GM12878 (cell line): ENCODE measurements at regions not wholly inside any gene's neighbourhood (a gene's known extent, or its start where the extent isn't known, plus 50 kb on each side); places are given as distances from the start of the nearest gene placed in this dataset.

Source experiments
- ATAC-seq: fragments of 200-7000 bp; cut with Tn5 transposase; 3 replicates; pipeline ENCODE4 v1.9.1; 2020; ENCODE audit warnings: mild to moderate bottlenecking, moderate library complexity
- BruUV-seq: library from RNA; stranded (reverse); fragments of 400-500 nt; replicated peaks from 2 replicates; lab custom pipeline; 2021; lab: Mats Ljungman, UMichigan
- CTCF ChIA-PET: fragments of 300-600 bp; sonication (Branson Sonifier 250); formaldehyde crosslinking; extraction: SDS; loops from one replicate; lab custom pipeline; 2021; ENCODE audit warnings: inconsistent platforms; lab: Yijun Ruan, JAX
- POLR2A ChIA-PET: fragments of 350-600 bp; formaldehyde crosslinking; extraction: SDS; loops from one replicate; lab custom pipeline; 2021; ENCODE audit warnings: inconsistent platforms; lab: Charles Lee
- RAD21 ChIA-PET: fragments of 300-600 bp; sonication (Branson Sonifier 250); formaldehyde crosslinking; loops from one replicate; lab custom pipeline; 2023; ENCODE audit warnings: antibody characterized with exemption; ENCODE audit not compliant: unreplicated experiment; lab: Charles Lee
- SMC1A ChIA-PET: fragments of 300-600 bp; sonication (Branson Sonifier 250); formaldehyde crosslinking; loops from one replicate; lab custom pipeline; 2023; ENCODE audit not compliant: unreplicated experiment, uncharacterized antibody; lab: Charles Lee
- DNase-seq: peaks from one replicate; pipeline ENCODE4 v3.0.0-alpha.2; 2011; ENCODE audit warnings: low read depth, low spot score
- FAIRE-seq: peaks from 3 replicates; lab custom pipeline; 2011; peaks lifted over from hg19 to GRCh38; lab: Jason Lieb, UNC
- H2AFZ ChIP-seq: 2 replicates; pipeline ENCODE4 v1.6.0; 2011; ENCODE audit warnings: low read depth, low read length, control low read depth; ENCODE audit not compliant: control insufficient read depth
- H3K27ac ChIP-seq: 2 replicates; pipeline ENCODE4 v1.5.1; 2011; ENCODE audit warnings: control low read depth; ENCODE audit not compliant: control insufficient read depth, insufficient read depth
- H3K27me3 ChIP-seq, 2 experiments: replicated peaks in 1 of 2; 2 replicates each; pipeline versions ENCODE4 v1.6.0 to v1.6.1; 2011; ENCODE audit warnings: low read length in 1 of 2; ENCODE audit not compliant: control insufficient read depth in 2 of 2, insufficient read depth in 2 of 2
- H3K36me3 ChIP-seq, 2 experiments: 2 replicates each; pipeline ENCODE4 v1.5.1; 2011; ENCODE audit warnings: low read length in 1 of 2; ENCODE audit not compliant: control insufficient read depth in 2 of 2, insufficient read depth in 2 of 2
- H3K4me1 ChIP-seq: 2 replicates; pipeline ENCODE4 v1.6.1; 2011; ENCODE audit warnings: mild to moderate bottlenecking, low read length, moderate library complexity, mixed read lengths; ENCODE audit not compliant: control insufficient read depth, insufficient read depth
- H3K4me2 ChIP-seq: 2 replicates; pipeline ENCODE4 v1.6.0; 2011; ENCODE audit warnings: control low read depth; ENCODE audit not compliant: control insufficient read depth, insufficient read depth
- H3K4me3 ChIP-seq: fragments of 200-600 bp; sonication (generic); 2 replicates; pipeline ENCODE4 v1.5.1; 2016
- H3K79me2 ChIP-seq: 2 replicates; pipeline ENCODE4 v1.6.0; 2011; ENCODE audit warnings: low read length; ENCODE audit not compliant: control insufficient read depth, insufficient read depth
- H3K9ac ChIP-seq: 2 replicates; pipeline ENCODE4 v1.8.0; 2011; ENCODE audit warnings: low read length, control low read depth, mixed read lengths; ENCODE audit not compliant: control insufficient read depth, insufficient read depth
- H3K9me3 ChIP-seq: replicated peaks from 3 replicates; pipeline ENCODE4 v1.5.1; 2011; ENCODE audit warnings: mild to moderate bottlenecking, low read length; ENCODE audit not compliant: control insufficient read depth, insufficient read depth
- H4K20me1 ChIP-seq: 2 replicates; pipeline ENCODE4 v1.6.0; 2011; ENCODE audit not compliant: control insufficient read depth, insufficient read depth
- CBX3 ChIP-seq: fragments of 200-600 bp; sonication (generic); IDR thresholded peaks from 2 replicates; pipeline ENCODE4 v1.6.1; 2016; ENCODE audit warnings: low read depth, borderline replicate concordance
- CEBPB ChIP-seq, 2 experiments: fragments of 150-350 bp in 1 of 2; IDR thresholded peaks; 2 replicates each; pipeline ENCODE4 v1.6.1; 2012 to 2014; ENCODE audit warnings: low read depth in 2 of 2, low read length in 2 of 2, borderline replicate concordance in 1 of 2, inconsistent platforms in 1 of 2
- CHD1 ChIP-seq: IDR thresholded peaks from 2 replicates; pipeline ENCODE4 v1.6.1; 2012; ENCODE audit warnings: low read depth, low read length, improper control_type of control experiment
- EP300 ChIP-seq, 2 experiments: fragments of 150-350 bp in 1 of 2; IDR thresholded peaks; 2 replicates each; pipeline ENCODE4 v1.6.1; 2011 to 2012; ENCODE audit warnings: low read depth in 2 of 2, low read length in 2 of 2, borderline replicate concordance in 1 of 2, improper control_type of control experiment in 1 of 2, inconsistent platforms in 1 of 2; ENCODE audit not compliant: control insufficient read depth in 1 of 2
- GATAD2B ChIP-seq: fragments of 450-650 bp; conservative IDR thresholded peaks from 2 replicates; pipeline ENCODE4 v1.6.1; 2017; ENCODE audit warnings: low read depth, mild to moderate bottlenecking, moderate library complexity
- NBN ChIP-seq: fragments of 450-650 bp; IDR thresholded peaks from 2 replicates; pipeline ENCODE4 v1.6.1; 2016
- NFXL1 ChIP-seq: fragments of 450-650 bp; IDR thresholded peaks from 2 replicates; pipeline ENCODE4 v1.6.1; 2017; ENCODE audit warnings: antibody characterized with exemption, mild to moderate bottlenecking, borderline replicate concordance
- NR2F1 ChIP-seq: fragments of 450-650 bp; conservative IDR thresholded peaks from 2 replicates; pipeline ENCODE4 v1.6.1; 2017; ENCODE audit warnings: mild to moderate bottlenecking
- NRF1 ChIP-seq: conservative IDR thresholded peaks from 2 replicates; pipeline ENCODE4 v1.6.1; 2011; ENCODE audit warnings: mild to moderate bottlenecking, low read depth, low read length, improper control_type of control experiment
- RB1 ChIP-seq: fragments of 450-650 bp; formaldehyde crosslinking; IDR thresholded peaks from 2 replicates; pipeline ENCODE4 v1.6.1; 2017; ENCODE audit warnings: mild to moderate bottlenecking, borderline replicate concordance
- RBBP5 ChIP-seq: fragments of 200-600 bp; sonication (generic); conservative IDR thresholded peaks from 2 replicates; pipeline ENCODE4 v1.6.1; 2016
- SIN3A ChIP-seq: IDR thresholded peaks from 2 replicates; pipeline ENCODE4 v1.6.1; 2012; ENCODE audit warnings: low read depth, low read length, improper control_type of control experiment
- SMAD1 ChIP-seq: fragments of 450-650 bp; IDR thresholded peaks from 2 replicates; pipeline ENCODE4 v1.6.1; 2018; ENCODE audit warnings: mild to moderate bottlenecking, low read depth; ENCODE audit not compliant: partially characterized antibody
- TAF1 ChIP-seq: IDR thresholded peaks from 2 replicates; pipeline ENCODE4 v1.6.1; 2011; ENCODE audit warnings: mild to moderate bottlenecking, low read depth, low read length, borderline replicate concordance
- ZNF207 ChIP-seq: fragments of 450-650 bp; IDR thresholded peaks from 2 replicates; pipeline ENCODE4 v1.6.1; 2014; ENCODE audit warnings: antibody characterized with exemption, mild to moderate bottlenecking, borderline replicate concordance
- ZNF24 ChIP-seq: fragments of 450-650 bp; IDR thresholded peaks from 2 replicates; pipeline ENCODE4 v1.6.1; 2017; ENCODE audit warnings: antibody characterized with exemption, mild to moderate bottlenecking
- WGBS: methylation state at CpG from one replicate; pipeline ENCODE4 v1.1.6; 2016; ENCODE audit warnings: low lambda C conversion rate; ENCODE audit not compliant: insufficient replicate concordance, insufficient coverage; ENCODE audit errors: missing lambda C conversion rate; 5-methylcytosine and 5-hydroxymethylcytosine counted together
- in situ Hi-C: fragments of 300-500 bp; cut with MboI; formaldehyde crosslinking; loops from 9 replicates; pipeline ENCODE4 v1.14.3; 2018; ENCODE audit warnings: mixed read lengths
- intact Hi-C: fragments of 100-400 bp; cut with micrococcal nuclease; formaldehyde crosslinking; loops from one replicate; pipeline ENCODE4 v1.14.2; 2022; ENCODE audit not compliant: unreplicated experiment
- TF ChIP-seq, protein P1 (sequence below): fragments of 450-650 bp; IDR thresholded peaks from 2 replicates; pipeline ENCODE4 v1.6.1; 2017; ENCODE audit warnings: mild to moderate bottlenecking, low read depth, inconsistent platforms; ENCODE audit not compliant: poor library complexity, severe bottlenecking
- TF ChIP-seq, protein P2 (sequence below): fragments of 450-650 bp; conservative IDR thresholded peaks from 2 replicates; pipeline ENCODE4 v1.6.1; 2017; ENCODE audit warnings: mild to moderate bottlenecking, moderate library complexity
- TF ChIP-seq, protein P3 (sequence below): fragments of 150-350 bp; IDR thresholded peaks from 2 replicates; pipeline ENCODE4 v1.6.1; 2014; ENCODE audit warnings: mild to moderate bottlenecking, low read depth, low read length

DNA sequence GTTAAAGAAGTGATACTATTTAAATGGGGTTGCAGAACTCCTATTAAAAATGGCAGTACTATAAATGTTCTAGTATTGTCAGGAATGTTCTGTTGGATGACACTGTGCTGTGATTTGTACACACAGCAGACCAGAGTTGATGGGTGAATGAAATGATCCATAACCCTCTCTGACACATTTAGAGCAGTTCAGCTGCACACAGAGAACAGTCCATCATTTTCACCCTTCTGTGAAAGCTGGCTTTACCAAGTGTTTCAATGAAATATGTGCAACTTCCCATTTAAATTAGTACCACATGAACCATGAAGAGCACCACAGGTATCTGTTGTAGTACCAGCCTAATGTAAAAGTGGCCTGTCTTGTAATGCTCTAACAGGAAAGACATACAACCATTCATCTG is 981.4 kb downstream of the TMEM182 start (continued):
- TF ChIP-seq, protein P1, sequence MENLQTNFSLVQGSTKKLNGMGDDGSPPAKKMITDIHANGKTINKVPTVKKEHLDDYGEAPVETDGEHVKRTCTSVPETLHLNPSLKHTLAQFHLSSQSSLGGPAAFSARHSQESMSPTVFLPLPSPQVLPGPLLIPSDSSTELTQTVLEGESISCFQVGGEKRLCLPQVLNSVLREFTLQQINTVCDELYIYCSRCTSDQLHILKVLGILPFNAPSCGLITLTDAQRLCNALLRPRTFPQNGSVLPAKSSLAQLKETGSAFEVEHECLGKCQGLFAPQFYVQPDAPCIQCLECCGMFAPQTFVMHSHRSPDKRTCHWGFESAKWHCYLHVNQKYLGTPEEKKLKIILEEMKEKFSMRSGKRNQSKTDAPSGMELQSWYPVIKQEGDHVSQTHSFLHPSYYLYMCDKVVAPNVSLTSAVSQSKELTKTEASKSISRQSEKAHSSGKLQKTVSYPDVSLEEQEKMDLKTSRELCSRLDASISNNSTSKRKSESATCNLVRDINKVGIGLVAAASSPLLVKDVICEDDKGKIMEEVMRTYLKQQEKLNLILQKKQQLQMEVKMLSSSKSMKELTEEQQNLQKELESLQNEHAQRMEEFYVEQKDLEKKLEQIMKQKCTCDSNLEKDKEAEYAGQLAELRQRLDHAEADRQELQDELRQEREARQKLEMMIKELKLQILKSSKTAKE: no peak
- TF ChIP-seq GATAD2B (no peak), ZNF24 (no peak), TAF1 (no peak), ZNF207 (no peak), NRF1 (no peak), CEBPB (IDR thresholded peaks at IDR 0.05; ENCODE audit: borderline replicate concordance in 1 of 2, low read depth in 2 of 2, low read length in 2 of 2) (no peak), EP300 (IDR thresholded peaks at IDR 0.05; ENCODE audit: borderline replicate concordance in 1 of 2, control insufficient read depth in 1 of 2, low read depth in 2 of 2, low read length in 2 of 2) (no peak), RB1 (no peak), SIN3A (no peak)

DNA sequence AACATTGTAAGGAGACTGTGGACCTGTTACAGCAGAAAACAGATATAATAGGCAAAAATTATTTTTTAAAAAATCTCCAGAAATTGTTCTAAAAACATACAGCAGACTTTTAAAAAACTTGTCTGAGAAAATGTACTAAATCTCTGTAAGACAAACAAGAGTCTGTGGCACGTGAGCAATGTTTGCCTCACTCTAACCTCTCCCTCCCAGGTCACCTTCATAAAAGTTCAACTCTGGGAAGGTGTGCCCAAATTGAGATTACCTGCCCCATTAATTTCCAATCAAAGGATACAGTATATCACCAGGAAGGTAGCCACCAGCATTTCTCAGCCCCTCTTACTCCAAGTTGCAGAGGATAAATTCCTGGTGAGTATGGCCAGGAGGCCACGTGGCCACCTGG is 992.7 kb downstream of the TMEM182 start:
- 0% methylated on average over 2 of the region's 2 CpGs for WGBS
- SMC1A ChIA-PET: no interaction called here
- no peak for ATAC-seq
- no TSS peak for BruUV-seq
- POLR2A ChIA-PET: no interaction called here
- Histone ChIP-seq H4K20me1 (no peaks in the 10 kb centered on the region), H3K79me2 (no peaks in the 10 kb centered on the region), H3K27ac (no peak overlapping the region), H3K9me3 (no peaks in the 10 kb centered on the region), H3K4me3 (no peak overlapping the region), H3K27me3 (no peaks in the 10 kb centered on the region), H3K9ac (no peak overlapping the region), H2AFZ (no peak overlapping the region), H3K4me2 (no peak overlapping the region), H3K4me1 (no peaks in the 10 kb centered on the region), H3K36me3 (no peaks in the 10 kb centered on the region)
- in situ Hi-C loops (no loop called here), intact Hi-C loops (no loop called here)
- no peak for FAIRE-seq
- DNase-seq: no peak
- RAD21 ChIA-PET: no interaction called here
- CTCF ChIA-PET: no interaction called here
- TF ChIP-seq CBX3: no peak
- no peak for TF ChIP-seq RBBP5
- TF ChIP-seq SMAD1: no peak
- TF ChIP-seq CHD1: no peak
- TF ChIP-seq, protein P2, sequence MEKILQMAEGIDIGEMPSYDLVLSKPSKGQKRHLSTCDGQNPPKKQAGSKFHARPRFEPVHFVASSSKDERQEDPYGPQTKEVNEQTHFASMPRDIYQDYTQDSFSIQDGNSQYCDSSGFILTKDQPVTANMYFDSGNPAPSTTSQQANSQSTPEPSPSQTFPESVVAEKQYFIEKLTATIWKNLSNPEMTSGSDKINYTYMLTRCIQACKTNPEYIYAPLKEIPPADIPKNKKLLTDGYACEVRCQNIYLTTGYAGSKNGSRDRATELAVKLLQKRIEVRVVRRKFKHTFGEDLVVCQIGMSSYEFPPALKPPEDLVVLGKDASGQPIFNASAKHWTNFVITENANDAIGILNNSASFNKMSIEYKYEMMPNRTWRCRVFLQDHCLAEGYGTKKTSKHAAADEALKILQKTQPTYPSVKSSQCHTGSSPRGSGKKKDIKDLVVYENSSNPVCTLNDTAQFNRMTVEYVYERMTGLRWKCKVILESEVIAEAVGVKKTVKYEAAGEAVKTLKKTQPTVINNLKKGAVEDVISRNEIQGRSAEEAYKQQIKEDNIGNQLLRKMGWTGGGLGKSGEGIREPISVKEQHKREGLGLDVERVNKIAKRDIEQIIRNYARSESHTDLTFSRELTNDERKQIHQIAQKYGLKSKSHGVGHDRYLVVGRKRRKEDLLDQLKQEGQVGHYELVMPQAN: no peak
- TF ChIP-seq, protein P3, sequence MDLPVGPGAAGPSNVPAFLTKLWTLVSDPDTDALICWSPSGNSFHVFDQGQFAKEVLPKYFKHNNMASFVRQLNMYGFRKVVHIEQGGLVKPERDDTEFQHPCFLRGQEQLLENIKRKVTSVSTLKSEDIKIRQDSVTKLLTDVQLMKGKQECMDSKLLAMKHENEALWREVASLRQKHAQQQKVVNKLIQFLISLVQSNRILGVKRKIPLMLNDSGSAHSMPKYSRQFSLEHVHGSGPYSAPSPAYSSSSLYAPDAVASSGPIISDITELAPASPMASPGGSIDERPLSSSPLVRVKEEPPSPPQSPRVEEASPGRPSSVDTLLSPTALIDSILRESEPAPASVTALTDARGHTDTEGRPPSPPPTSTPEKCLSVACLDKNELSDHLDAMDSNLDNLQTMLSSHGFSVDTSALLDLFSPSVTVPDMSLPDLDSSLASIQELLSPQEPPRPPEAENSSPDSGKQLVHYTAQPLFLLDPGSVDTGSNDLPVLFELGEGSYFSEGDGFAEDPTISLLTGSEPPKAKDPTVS: no peak
- TF ChIP-seq NR2F1: no peak
- TF ChIP-seq NFXL1: no peak
- no peak for TF ChIP-seq NBN
- TF ChIP-seq GATAD2B: no peak
